Astrocyte (in vitro differentiated cells and primary cell): ENCODE measurements at regions not wholly inside any gene's neighbourhood (a gene's known extent, or its start where the extent isn't known, plus 50 kb on each side); places are given as distances from the start of the nearest gene placed in this dataset.

Experiments
- DNase-seq: peaks from one replicate; pipeline ENCODE4 v3.0.0-alpha.2; 2010; ENCODE audit warnings: low read depth
- FAIRE-seq: peaks from 2 replicates; lab custom pipeline; 2011; peaks lifted over from hg19 to GRCh38; lab: Jason Lieb, UNC
- H2AFZ ChIP-seq: 2 replicates; pipeline ENCODE4 v1.6.0; 2012; ENCODE audit warnings: low read depth, low read length, inconsistent platforms
- H3K27ac ChIP-seq: 2 replicates; pipeline ENCODE4 v1.5.1; 2011; ENCODE audit warnings: low read depth, low read length, inconsistent platforms
- H3K27me3 ChIP-seq: 2 replicates; pipeline ENCODE4 v1.6.0; 2011; ENCODE audit warnings: low read length, inconsistent platforms; ENCODE audit not compliant: insufficient read depth
- H3K36me3 ChIP-seq: 2 replicates; pipeline ENCODE4 v1.5.1; 2011; ENCODE audit warnings: low read length, inconsistent platforms; ENCODE audit not compliant: insufficient read depth
- H3K4me1 ChIP-seq: 2 replicates; pipeline ENCODE4 v1.5.1; 2011; ENCODE audit warnings: low read length, inconsistent platforms; ENCODE audit not compliant: insufficient read depth
- H3K4me2 ChIP-seq: 2 replicates; pipeline ENCODE4 v1.6.0; 2012; ENCODE audit warnings: low read length, inconsistent platforms
- H3K4me3 ChIP-seq: 2 replicates; pipeline ENCODE4 v1.5.1; 2011; ENCODE audit warnings: low read depth, mild to moderate bottlenecking, low read length, inconsistent platforms; ENCODE audit not compliant: insufficient read depth
- H3K79me2 ChIP-seq: 2 replicates; pipeline ENCODE4 v1.6.0; 2012; ENCODE audit warnings: mild to moderate bottlenecking, low read length, inconsistent platforms; ENCODE audit not compliant: insufficient read depth
- H3K9ac ChIP-seq: 2 replicates; pipeline ENCODE4 v1.6.0; 2012; ENCODE audit warnings: mild to moderate bottlenecking, low read length, inconsistent platforms
- H3K9me3 ChIP-seq: 2 replicates; pipeline ENCODE4 v1.5.1; 2012; ENCODE audit warnings: low read depth, mild to moderate bottlenecking, low read length, inconsistent platforms; ENCODE audit not compliant: insufficient read depth
- H4K20me1 ChIP-seq: 2 replicates; pipeline ENCODE4 v1.6.0; 2012; ENCODE audit warnings: low read length, inconsistent platforms; ENCODE audit not compliant: insufficient read depth
- H3K27ac Mint-ChIP-seq: one replicate; pipeline ENCODE4 v1.8.0; 2021; ENCODE audit warnings: mild to moderate bottlenecking, mixed read lengths; ENCODE audit not compliant: unreplicated experiment
- H3K27me3 Mint-ChIP-seq: one replicate; pipeline ENCODE4 v1.8.0; 2021; ENCODE audit warnings: low read depth, mixed read lengths; ENCODE audit not compliant: unreplicated experiment
- H3K36me3 Mint-ChIP-seq: one replicate; pipeline ENCODE4 v1.8.0; 2021; ENCODE audit warnings: low read depth, mixed read lengths; ENCODE audit not compliant: unreplicated experiment
- H3K4me1 Mint-ChIP-seq: one replicate; pipeline ENCODE4 v1.8.0; 2021; ENCODE audit warnings: low read depth, mixed read lengths; ENCODE audit not compliant: unreplicated experiment
- H3K4me3 Mint-ChIP-seq: one replicate; pipeline ENCODE4 v1.8.0; 2021; ENCODE audit warnings: mild to moderate bottlenecking, moderate library complexity, mixed read lengths; ENCODE audit not compliant: unreplicated experiment
- H3K9me3 Mint-ChIP-seq: one replicate; pipeline ENCODE4 v1.8.0; 2021; ENCODE audit warnings: mild to moderate bottlenecking, mixed read lengths; ENCODE audit not compliant: unreplicated experiment
- EZH2 ChIP-seq: IDR thresholded peaks from 2 replicates; pipeline ENCODE4 v1.6.1; 2012; ENCODE audit warnings: mild to moderate bottlenecking, low read length, inconsistent platforms; ENCODE audit not compliant: insufficient read depth
- TF ChIP-seq, protein P1 (sequence below): IDR thresholded peaks from 2 replicates; pipeline ENCODE4 v1.5.1; 2011; ENCODE audit warnings: low read depth, mild to moderate bottlenecking, inconsistent platforms, low read length, moderate library complexity; ENCODE audit not compliant: insufficient read depth

DNA sequence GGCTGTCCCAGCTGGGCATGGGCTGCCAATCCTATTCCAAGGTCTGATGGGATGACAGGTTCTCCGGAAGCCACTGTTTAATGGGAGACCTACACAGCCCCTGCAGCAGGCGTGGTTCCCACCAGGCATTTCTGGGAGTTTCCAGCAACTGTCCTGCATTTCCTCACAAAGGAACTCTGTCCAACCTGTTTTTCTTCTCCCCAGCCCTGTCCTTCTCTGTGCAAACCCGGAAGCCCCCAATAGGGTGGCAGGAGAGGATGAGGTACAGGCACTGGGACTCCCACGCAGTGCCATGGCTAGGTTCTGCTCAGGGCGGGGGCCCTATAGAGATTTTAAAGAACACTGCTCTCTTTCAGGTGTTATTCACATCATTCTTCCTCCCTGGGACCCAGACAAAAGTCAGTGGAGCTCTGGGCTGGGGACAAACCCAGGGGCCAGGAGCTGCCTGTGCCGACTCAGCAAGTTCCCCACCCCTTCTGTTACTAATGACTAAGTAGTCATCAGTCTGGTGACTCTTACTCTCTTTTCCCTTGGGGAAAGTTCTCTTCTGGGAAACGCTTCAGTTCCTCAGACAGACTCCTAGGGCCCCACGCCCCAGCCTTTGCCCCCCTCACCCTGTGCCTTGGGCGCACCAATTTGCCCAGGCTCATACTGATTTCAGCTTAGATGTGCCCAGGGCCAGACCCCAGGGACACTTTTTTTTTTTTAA, 97.7 kb downstream of the CD47 start:
- Histone ChIP-seq H3K79me2 (no peaks in the 10 kb centered on the region), H2AFZ (no peak overlapping the region), H3K27me3 (no peaks in the 10 kb centered on the region), H3K4me2 (peak overlapping the region; percentile 7), H3K9me3 (no peaks in the 10 kb centered on the region), H3K4me3 (no peak overlapping the region), H3K36me3 (no peaks in the 10 kb centered on the region), H3K9ac (no peak overlapping the region), H3K27ac (no peak overlapping the region), H3K4me1 (peaks cover 15% of the 10 kb centered on the region), H4K20me1 (no peaks in the 10 kb centered on the region)
- Mint-ChIP-seq H3K36me3 (no peaks in the 10 kb centered on the region), H3K4me1 (peaks cover 6% of the 10 kb centered on the region), H3K4me3 (no peak overlapping the region), H3K9me3 (peaks cover 2% of the 10 kb centered on the region), H3K27me3 (peaks cover 8% of the 10 kb centered on the region), H3K27ac (peak overlapping the region; percentile 63)
- TF ChIP-seq EZH2, result no peak
- TF ChIP-seq, protein P1, sequence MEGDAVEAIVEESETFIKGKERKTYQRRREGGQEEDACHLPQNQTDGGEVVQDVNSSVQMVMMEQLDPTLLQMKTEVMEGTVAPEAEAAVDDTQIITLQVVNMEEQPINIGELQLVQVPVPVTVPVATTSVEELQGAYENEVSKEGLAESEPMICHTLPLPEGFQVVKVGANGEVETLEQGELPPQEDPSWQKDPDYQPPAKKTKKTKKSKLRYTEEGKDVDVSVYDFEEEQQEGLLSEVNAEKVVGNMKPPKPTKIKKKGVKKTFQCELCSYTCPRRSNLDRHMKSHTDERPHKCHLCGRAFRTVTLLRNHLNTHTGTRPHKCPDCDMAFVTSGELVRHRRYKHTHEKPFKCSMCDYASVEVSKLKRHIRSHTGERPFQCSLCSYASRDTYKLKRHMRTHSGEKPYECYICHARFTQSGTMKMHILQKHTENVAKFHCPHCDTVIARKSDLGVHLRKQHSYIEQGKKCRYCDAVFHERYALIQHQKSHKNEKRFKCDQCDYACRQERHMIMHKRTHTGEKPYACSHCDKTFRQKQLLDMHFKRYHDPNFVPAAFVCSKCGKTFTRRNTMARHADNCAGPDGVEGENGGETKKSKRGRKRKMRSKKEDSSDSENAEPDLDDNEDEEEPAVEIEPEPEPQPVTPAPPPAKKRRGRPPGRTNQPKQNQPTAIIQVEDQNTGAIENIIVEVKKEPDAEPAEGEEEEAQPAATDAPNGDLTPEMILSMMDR, result no peak
- FAIRE-seq (no peak), DNase-seq (no peak)

- Mint-ChIP-seq H3K4me1 (peaks cover 6% of the 10 kb centered on the region), H3K27ac (no peak overlapping the region), H3K36me3 (no peaks in the 10 kb centered on the region), H3K4me3 (no peak overlapping the region), H3K27me3 (peaks cover 8% of the 10 kb centered on the region), H3K9me3 (peaks cover 2% of the 10 kb centered on the region)
- FAIRE-seq, result no peak
- H4K20me1 ChIP-seq, result no peaks in the 10 kb centered on the region
- no peaks in the 10 kb centered on the region for H3K36me3 ChIP-seq
- H3K79me2 ChIP-seq, result no peaks in the 10 kb centered on the region
- no peak overlapping the region for H3K9ac ChIP-seq
- no peak overlapping the region for H3K27ac ChIP-seq
- no peak overlapping the region for H3K4me2 ChIP-seq
- H3K4me1 ChIP-seq, result peaks cover 32% of the 10 kb centered on the region
- no peak for DNase-seq
- H2AFZ ChIP-seq, result no peak overlapping the region
- H3K9me3 ChIP-seq, result no peaks in the 10 kb centered on the region
- TF ChIP-seq, protein P1, result no peak
- no peak for TF ChIP-seq EZH2
- no peaks in the 10 kb centered on the region for H3K27me3 ChIP-seq
- H3K4me3 ChIP-seq, result no peak overlapping the region
Observed at GRCh38 chr3:107990926-107991325, 99.9 kb downstream of the CD47 start.

- peaks cover 6% of the 10 kb centered on the region for H3K4me1 Mint-ChIP-seq
- H3K4me3 ChIP-seq, result no peak overlapping the region
Observed at GRCh38 chr3:107990433-107990832, 100.4 kb downstream of the CD47 start.

More at GRCh38 chr3:107990433-107990832, 100.4 kb downstream of the CD47 start:
- Mint-ChIP-seq H3K27me3 (peaks cover 8% of the 10 kb centered on the region), H3K27ac (no peak overlapping the region), H3K9me3 (peaks cover 2% of the 10 kb centered on the region), H3K4me3 (no peak overlapping the region), H3K36me3 (no peaks in the 10 kb centered on the region)
- no peaks in the 10 kb centered on the region for H3K27me3 ChIP-seq
- H3K36me3 ChIP-seq, result no peaks in the 10 kb centered on the region
- no peak overlapping the region for H2AFZ ChIP-seq
- no peaks in the 10 kb centered on the region for H3K79me2 ChIP-seq
- H4K20me1 ChIP-seq, result no peaks in the 10 kb centered on the region
- FAIRE-seq (no peak), DNase-seq (no peak)
- no peak for TF ChIP-seq EZH2
- TF ChIP-seq, protein P1, result no peak
- peaks cover 34% of the 10 kb centered on the region for H3K4me1 ChIP-seq
- H3K9ac ChIP-seq, result no peak overlapping the region
- no peak overlapping the region for H3K27ac ChIP-seq
- H3K4me2 ChIP-seq, result no peak overlapping the region
- no peaks in the 10 kb centered on the region for H3K9me3 ChIP-seq
